SW480 (cell line): ENCODE measurements at regions not wholly inside any gene's neighbourhood (a gene's known extent, or its start where the extent isn't known, plus 50 kb on each side); places are given as distances from the start of the nearest gene placed in this dataset.
A peak's percentile ranks its signal among the peaks of the same experiment; 100 is the strongest.
"Not testable (repeated sequence)": the region's sequence is repeated elsewhere in the genome, so short reads cannot be mapped to it uniquely, and the experiment has no call there.

Source experiments
- DNase-seq: peaks from one replicate; pipeline ENCODE4 v3.0.0-alpha.2; 2016; ENCODE audit warnings: low spot score

DNA sequence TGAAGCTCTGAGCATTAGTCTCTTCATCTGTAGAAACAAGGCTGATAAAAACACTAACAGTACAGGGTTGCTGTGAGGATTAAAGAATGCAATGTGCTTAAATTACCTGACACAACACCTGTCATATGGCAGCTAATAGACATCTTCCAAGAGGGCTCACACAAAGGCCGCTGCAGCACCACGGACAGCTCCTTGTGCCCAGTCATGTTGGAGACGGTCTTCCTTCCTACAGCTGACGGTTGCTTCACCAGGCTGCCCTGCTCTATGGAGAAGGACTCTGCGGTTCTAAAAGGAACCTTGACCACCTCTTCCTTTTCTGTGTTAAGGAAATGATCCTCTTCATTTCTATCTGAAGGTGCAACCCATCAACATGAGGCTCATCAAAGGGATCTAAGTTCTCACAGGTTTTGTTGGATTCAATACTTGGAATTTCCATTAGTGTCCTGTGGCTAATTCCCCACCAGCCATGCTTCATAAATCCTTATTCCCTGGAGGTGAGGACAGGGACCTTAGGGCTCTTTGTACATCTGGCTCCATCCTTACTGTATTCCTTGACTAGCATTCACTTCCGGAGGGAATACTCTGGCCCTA, 138.9 kb upstream of the CES5A start:
- peak; percentile 51 for DNase-seq

DNA sequence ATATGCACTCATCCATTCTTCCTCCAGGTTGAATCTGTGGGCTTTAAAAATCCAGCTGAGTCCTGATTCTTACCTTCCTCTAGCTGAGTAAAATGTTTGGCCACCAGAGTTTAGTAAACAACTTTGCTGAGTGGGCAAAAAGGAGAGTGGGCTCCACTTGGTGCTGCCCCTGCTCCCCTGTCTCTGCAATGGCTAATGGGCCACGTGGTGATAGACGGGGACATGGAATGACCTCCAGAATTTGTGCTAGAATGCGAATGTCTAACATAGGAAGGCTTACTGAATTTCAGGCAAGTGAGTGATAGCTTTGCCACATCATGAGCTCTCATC, 137.3 kb upstream of the CES5A start:
- no peak for DNase-seq

DNA sequence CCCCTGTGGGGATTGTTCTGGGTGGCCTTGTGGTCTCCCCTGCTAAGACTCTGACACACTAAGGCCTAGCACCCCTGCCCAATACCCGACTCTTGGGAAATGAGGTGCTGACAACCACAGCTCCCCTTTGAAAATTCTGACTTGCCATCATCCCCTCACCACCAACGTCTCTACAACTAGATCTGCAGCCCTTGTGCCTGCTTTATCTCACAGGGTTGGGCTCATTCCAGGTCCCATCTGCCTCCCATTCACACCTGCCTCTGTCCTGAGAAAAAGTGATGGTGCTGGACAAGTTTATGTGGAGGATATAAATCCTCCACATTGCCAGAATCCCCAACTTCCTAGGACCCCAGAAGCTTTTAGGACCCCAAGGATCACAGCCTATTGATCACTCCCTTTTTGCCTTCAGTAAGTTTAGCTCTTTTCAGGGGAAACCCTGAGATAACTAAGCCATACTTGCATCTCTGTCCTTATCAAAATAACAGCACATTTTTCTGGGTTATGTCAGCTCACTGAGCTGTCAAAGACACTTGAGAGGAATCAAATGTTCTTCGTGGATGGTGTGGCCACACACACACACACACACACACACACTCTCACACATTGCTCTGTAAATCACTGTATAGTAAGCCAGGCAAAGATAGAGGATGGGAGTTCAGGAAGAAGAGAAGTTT, 136.8 kb upstream of the CES5A start:
- no peak for DNase-seq

DNA sequence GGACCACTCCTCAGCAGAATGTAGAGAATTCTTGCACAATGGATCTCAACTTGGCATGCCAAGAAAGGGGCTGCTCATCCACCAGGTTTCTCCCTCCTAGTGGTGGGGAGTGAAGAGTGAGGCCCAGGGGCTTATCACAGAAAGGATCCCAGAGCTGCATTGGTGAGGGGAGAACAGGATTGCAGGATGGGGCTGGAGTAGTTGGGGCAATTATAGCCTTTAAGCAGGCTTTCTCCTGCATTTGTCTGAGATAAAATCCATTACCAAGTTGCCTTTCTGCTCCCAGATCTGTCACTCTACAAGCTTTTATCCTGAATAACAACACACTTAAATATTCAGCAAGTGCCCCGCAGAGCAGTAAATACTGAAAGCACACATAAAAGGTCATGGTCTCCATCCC, 130.8 kb upstream of the CES5A start:
- no peak for DNase-seq

DNA sequence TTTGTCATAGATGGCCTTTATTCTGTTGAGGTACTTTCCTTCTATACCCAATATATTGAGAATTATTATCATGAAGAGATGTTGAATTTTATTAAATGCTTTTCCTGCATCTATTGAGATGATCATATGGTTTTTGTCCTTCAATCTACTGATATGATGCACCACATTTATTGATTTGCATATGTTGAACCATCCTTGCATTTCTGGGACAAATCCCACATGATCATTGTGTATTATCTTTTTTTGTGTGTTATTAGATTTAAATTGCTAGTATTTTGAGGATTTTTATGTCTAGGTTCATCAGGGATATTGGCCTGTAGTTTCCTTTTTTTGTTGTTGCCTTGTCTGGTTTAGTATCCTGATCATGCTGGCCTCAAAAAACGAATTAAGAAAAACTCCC, 124.5 kb upstream of the CES5A start:
- DNase-seq = no peak

DNA sequence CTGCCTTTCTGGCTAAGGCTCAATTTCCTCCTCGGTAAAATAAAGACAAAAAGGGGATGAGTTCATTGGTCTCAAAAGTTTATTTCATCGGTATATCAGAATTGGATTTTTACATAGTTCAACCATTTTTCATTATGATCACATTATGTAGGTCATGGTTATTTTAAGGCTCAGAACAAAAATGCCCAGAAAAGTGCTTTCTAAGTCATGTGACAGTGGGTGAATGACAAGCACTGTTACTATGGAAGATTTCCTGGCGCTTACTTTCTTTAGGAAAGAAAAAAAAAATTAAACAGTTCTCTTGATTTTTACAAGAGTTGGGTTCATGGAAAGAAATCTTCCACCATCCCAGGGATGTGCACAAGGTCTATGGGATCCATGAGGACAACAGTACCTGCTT, 117.9 kb upstream of the CES5A start:
- no peak for DNase-seq

DNA sequence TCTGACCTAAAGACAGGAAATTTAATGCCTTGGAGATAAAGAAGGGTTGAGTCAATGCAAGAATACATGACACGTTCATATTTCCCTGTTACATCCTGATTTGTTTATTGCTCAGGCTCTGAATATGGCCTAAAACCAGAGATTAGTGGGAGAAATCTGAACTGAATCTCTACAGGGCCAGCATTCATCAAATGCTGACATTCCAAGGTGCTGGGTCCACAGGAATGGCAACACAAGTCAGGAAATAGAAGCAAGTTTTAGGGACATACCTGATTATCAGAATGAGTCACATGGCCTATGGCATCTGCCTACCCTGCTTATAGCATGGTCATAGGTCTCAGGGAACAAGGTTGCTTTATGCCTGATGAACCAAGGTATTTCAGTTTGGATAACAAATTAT, 117.4 kb upstream of the CES5A start:
- no peak for DNase-seq

DNA sequence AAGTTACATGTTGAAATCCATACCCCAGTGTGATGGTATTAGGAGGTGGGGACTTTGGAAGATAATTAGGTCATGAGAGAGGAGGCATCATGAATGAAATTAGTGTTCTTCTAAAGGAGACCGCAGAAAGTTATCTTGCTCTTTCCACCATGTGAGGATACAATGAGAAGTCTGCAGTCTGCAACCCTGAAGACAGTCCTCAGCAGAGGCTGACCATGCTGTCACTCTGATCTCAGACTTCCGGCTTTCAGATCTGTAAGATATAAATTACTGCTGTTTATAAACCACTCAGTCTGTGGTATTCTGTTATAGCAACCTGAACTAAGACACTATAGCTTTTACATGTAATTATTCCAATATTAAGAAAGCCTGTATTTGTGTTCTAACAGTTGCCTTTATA, 116.7 kb upstream of the CES5A start:
- DNase-seq = no peak

DNA sequence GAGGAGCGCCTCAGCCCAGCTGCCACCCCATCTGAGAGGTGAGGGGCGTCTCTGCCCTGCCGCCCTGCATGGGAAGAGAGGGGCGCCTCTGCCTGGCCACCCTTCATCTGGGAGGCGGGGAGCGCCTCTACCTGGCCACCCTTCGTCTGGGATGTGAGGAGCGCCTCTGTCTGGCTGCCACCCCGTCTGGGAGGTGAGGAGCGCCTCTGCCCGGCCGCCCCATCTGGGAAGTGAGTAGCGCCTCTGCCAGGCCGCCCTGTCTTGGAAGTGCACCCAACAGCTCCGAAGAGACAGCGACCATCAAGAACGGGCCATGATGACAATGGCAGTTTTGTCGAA, 114.4 kb upstream of the CES5A start:
- no peak for DNase-seq

DNA sequence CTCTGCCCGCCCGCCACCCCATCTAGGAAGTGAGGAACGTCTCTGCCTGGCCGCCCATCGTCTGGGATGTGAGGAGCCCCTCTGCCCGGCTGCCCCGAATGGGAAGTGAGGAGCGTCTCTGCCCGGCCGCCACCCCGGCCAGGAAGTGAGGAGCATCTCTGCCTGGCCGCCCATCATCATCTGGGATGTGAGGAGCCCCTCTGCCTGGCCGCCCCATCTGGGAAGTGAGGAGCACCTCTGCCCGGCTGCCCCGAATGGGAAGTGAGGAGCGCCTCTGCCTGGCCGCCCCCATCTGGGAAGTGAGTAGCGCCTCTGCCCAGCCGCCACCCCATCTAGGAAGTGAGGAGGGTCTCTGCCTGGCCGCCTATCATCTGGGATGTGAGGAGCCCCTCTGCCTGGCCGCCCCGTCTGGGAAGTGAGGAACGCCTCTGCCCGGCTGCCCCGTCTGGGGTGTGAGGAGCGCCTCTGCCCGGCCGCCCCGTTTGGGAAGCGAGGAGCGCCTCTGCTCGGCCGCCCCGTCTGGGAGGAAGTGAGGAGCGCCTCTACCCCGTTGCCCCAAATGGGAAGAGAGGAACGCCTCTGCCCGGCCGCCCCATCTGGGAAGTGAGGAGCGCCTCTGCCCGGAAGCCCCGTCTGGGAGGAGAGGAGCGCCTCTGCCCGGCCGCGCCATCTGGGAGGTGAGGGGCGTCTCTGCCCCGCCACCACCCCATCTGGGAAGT, 113.8 kb upstream of the CES5A start:
- DNase-seq = not testable (repeated sequence)

DNA sequence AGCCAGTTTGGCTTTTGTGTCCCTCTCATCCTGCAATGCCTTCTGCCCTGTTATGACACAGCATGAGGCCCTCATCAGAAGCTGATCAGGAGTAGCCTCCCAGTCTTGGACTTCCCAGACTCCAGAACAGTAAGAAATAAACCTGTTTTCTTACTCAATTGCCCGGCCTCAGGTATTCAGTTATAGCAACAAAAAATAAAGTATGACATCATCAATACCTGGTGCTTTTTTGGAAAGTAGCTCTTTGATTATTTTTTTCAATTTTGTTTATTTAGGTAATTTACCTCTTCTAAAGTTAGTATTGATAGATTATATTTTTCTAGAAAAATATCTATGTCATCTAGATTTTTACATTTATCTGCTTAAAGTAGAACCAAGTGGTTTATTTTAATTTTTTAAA, 112.8 kb upstream of the CES5A start:
- DNase-seq = no peak

DNA sequence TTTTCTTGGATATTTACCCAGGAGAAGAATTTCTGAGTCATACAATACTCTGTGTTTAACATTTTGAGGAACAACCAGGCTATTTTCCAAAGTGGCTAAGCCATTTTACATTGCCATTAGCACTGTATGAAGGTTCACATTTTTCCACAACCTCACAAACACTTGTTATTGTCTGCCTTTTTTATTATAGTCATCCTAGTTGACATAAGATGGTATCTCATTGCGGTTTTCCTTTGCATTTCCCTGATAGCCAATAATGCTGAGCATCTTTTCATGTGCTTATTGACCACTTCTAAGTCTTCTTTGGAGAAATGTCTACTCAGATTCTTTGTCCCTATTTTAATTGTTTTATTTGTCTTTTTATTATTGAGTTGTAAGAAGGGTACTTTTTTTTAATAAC, 107.4 kb upstream of the CES5A start:
- no peak for DNase-seq

DNA sequence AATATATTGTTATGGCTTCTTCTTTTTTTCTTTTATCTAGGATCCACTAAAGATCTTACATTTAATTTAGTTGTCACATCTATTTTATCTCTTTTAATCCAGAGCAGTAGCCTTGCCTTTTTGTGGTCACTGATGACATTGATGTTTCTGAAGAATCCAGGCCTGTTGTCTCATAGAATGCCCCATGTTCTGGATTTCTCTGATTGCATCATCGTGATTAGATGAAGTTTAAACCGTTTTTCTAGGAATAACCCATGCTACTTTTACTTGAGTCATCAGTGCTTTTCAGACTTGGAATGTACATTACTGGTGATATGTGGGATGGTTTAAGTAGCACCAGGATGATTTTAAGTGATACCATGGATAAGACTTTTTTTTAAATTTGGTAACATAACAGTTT, 106.4 kb upstream of the CES5A start:
- DNase-seq = peak; percentile 13

DNA sequence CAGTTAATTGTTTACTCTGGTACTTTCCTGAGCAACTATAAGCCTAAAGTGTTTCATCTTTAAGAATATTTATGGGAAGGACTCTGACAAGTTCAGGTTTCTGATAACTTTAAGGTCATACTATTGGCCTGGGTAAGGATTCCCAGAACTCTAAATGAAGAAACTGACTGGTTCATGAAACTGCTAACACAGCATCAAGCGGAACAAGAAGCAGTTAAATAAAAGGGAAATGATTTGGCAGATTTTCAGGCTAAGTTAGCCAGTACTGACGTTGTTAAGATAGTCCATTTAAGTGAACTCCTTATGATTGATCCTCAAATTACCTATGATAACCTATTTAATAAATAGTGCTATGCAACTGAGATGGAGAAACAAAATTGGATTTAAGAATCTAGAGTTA, 101.6 kb upstream of the CES5A start:
- DNase-seq = no peak

DNA sequence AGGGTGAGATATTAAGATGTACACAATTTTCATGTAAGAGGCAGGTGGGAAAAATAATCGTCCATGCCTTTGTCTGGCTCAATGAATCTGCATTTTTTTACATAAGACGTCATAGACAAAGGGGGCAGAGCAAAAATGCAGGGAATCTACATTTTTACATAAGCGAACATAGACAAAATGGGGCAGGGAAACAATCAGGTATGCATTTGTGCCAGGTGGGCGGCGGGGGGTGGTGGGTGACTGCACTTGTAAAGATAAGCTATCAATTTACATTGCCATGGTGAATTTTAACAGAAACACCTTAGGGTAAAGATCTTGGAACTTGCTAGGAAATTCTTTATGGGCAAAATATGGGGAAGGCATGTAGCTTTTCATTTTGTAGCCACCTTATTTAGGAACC, 96.3 kb upstream of the CES5A start:
- no peak for DNase-seq

DNA sequence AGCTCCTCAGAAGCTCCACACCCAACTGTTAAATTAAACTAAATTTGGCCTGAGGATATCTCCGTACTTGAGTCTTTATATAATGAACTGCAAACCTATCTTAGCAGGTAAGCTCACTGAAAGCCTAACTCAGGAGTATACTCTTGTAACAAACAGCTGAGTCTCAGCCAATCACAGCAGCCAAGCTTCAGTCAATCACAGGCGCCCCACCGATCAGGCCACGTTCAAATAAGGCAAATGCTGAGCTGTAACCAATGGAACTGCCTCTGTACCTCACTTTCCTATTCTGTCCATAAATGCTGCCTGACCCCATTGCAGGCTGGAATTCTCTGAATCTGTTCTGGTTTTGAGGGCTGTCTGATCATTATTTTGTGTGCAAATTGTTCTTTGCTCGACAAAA, 93.0 kb upstream of the CES5A start:
- DNase-seq = no peak

DNA sequence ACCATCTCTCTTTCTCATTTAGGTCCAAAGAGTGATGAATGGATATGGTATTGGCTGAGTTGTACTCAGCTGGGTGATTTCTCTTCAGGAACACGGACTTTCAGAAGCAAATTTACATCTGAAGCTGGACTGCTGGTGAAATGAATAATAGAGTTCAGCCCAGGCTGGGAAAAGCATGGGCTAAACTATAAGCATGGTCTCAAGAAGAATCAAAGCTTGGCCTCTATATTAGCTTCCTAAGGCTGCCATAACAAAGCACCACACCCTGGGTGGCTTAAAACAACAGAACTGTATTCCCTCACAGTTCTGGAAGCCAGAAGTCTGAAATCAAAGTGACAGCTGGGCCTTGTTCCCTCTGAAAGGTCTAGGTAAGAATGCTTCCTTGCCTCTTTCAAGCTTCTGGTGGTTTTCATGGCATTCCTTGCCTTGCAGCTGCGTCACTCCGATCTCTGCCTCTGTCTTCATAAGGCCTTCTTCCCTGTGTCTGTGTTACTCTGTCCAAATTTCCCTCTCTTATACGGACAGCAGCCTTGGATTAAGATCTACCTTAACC, 89.8 kb upstream of the CES5A start:
- no peak for DNase-seq

DNA sequence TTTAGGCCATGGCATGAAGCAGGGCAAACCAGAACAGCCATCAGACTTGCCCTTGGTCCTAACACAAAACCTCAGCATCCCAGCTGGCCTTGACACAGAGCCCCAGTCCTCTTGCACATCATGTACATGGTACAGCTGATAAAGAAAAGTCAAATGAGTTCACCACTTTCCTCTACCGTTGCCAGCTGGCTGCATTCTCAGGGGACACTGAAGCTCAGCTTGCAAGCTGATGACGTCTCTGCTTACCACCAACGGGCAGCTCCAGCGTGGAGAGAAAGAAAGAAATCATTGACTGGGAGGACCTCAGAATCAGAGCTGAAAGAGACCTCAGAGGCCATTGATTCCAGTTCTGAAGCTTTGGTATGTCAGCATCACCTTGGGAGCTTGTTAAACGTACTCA, 80.7 kb upstream of the CES5A start:
- DNase-seq = no peak

DNA sequence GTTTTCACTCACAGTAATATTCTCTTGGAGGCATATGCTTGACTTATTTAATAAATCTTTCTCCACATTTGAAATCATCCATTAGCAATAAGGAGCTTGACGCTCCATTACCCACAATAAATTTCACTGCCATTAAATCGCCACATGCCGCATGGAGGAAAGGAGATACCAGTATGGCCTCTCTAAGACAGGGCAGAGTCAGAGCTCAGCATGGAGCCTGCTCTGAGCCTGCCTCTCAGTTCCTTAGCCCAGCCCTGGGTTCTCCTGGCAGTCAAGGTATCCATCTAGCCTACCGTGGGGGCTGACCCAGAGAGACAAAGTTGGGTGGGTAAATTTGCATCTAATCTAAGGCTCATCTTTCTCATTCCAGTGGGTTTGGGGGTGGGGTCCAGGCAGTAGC, 80.3 kb upstream of the CES5A start:
- no peak for DNase-seq

DNA sequence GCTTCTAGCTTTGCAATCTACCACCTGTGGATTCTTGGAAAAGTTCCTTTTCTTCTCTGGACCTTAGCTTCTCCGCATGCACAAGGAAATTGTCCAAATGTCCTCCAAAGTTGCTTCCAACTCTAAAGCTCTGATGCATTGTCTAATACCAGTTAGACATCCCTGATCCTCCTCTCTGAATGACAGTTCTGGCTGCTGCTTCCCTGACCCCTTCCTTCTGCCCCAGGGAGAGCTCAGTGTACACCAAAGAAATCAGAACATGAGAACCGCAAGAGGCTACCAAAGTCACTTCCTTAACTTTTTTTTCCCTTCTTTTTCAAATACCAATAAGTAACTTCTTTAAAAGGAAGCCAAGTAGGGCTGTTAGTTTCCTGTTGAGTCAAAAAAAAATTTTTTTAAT, 79.7 kb upstream of the CES5A start:
- no peak for DNase-seq

DNA sequence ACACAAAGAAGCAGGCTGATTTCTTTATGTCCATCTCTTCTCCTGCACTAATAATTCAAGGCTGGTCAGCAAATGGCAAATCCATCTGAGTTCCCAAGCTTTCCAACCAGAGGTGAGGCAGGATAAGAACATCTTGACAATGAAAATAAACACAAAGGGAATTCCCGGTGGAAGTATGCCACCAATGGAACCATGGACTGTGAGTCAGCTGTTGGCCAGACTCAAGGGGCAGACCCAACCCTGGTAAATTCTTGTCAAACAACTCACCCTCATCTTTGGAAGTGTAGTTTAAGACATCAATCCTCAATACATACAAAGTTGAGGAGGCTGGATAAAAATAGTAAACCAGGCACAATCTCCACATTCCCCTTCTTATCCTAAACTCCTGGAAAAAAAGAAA, 74.3 kb upstream of the CES5A start:
- peak; percentile 16 for DNase-seq

DNA sequence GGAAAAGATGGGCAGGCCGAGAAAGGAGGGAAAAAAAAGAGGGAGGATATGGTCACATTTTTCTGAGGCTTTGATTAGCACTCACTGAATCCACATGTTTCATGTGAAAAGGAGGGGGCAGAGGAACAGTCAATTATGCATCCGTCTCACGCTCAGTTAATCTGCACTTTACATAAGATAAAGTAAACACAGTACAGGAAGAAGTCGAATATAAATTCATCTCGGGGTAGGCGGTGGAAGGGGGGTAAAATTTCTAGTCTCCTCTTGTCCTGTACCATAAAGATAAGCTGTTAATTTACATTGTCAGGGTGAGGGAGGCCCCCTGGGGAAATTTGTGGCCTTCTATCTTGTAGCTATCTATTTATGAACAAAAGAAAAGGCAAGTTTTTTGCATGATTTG, 73.1 kb upstream of the CES5A start:
- DNase-seq = no peak

DNA sequence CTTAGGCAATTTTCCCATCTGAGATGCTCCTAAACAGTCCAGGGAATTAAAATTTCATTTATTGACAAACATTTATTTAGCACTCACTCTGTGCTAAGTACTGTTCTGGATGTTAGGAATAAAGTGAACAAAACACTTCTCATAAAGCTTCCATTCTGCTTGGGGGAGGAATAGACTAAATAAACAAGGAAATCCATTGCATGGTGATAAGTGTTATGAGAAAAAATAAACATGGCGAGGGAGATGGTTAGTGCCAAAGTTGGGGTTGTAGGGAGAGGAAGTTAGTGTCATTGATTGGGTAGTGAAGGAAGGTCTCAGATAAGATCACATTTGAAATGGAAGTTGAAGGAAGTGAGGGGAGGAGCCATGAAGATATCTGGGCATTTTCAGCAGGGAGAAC, 72.2 kb upstream of the CES5A start:
- DNase-seq = no peak

DNA sequence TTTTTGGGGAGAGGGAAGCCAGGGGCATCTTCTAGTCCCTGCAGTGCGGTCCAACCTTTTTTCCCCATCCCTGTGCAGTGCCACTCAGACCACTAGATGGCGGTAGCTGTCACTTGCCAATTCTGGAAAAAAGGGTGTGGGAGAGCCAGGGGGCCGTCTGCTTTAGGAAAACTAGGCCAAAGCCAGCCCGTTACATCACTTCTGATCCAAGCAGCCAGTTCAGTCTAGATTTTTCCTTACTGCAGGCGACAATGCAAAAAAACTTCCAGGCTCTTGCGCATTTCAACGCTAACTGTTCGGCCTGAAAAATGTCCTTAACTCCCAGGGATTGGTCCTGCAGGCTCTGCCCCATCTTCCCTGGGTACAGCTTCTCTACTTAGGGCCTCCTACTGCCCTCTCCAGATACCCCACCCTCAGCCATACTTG, 69.2 kb upstream of the CES5A start:
- peak; percentile 23 for DNase-seq
